ENCODE measurements at regions not wholly inside any gene's neighbourhood (a gene's known extent, or its start where the extent isn't known, plus 50 kb on each side); places are given as distances from the start of the nearest gene placed in this dataset.

DNA sequence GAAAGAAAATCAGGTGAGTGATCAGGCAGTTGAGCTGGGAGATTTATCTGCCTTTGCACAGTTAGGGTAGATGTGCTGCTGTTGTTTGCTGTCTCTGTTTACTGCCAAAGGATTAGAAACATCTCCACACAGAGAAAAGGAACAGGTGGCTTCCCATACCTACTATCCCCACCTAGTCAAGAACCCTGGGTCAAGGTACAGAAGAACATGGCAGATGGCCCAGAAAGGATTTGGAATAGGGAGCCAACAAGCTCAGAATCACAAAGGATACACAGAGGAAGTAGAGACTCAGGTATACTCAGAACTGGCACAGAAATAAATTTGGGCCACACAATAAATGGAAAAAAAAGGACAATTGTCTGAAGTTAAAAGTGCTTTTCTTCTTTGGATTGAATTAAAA, 64.3 kb downstream of the TIGD2 start:
- H3K27me3 ChIP-seq (ENCODE audit: control insufficient read depth, insufficient read depth, low read length) = no peaks in the 10 kb centered on the region
- no peak for DNase-seq (ENCODE audit: low read depth)
- no peaks in the 10 kb centered on the region for H3K36me3 ChIP-seq (ENCODE audit: control insufficient read depth, insufficient read depth, low read length)
- no peak overlapping the region for H3K4me3 ChIP-seq (ENCODE audit: low read depth, low read length)
- TF ChIP-seq, protein P1, sequence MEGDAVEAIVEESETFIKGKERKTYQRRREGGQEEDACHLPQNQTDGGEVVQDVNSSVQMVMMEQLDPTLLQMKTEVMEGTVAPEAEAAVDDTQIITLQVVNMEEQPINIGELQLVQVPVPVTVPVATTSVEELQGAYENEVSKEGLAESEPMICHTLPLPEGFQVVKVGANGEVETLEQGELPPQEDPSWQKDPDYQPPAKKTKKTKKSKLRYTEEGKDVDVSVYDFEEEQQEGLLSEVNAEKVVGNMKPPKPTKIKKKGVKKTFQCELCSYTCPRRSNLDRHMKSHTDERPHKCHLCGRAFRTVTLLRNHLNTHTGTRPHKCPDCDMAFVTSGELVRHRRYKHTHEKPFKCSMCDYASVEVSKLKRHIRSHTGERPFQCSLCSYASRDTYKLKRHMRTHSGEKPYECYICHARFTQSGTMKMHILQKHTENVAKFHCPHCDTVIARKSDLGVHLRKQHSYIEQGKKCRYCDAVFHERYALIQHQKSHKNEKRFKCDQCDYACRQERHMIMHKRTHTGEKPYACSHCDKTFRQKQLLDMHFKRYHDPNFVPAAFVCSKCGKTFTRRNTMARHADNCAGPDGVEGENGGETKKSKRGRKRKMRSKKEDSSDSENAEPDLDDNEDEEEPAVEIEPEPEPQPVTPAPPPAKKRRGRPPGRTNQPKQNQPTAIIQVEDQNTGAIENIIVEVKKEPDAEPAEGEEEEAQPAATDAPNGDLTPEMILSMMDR (IDR thresholded peaks at IDR 0.05; ENCODE audit: insufficient read depth, low read length, poor library complexity, severe bottlenecking) = no peak

DNA sequence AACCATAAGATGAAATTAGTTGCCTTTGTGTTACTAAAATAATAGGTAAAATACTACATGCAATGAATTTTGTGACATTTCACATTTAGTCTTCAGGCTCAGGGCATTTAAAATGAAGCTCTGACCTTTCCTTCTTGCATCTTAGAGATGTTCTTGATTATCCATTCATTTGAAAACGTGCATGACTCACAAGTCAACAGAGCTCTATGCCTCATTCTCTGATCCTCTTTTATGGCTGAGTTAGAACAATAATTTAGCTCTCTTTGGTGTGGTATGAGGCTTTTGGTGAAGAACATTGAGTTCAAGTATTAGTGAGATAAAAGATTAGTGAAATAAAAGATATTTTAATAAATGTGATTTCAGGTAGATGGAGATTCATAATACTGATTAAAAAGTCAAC, 66.5 kb downstream of the TIGD2 start:
- no peak for DNase-seq (ENCODE audit: low read depth)
- TF ChIP-seq, protein P1 (IDR thresholded peaks at IDR 0.05; ENCODE audit: insufficient read depth, low read length, poor library complexity, severe bottlenecking) = no peak
- H3K27me3 ChIP-seq (ENCODE audit: control insufficient read depth, insufficient read depth, low read length) = no peaks in the 10 kb centered on the region
- H3K4me3 ChIP-seq (ENCODE audit: low read depth, low read length) = no peak overlapping the region
- H3K36me3 ChIP-seq (ENCODE audit: control insufficient read depth, insufficient read depth, low read length) = no peaks in the 10 kb centered on the region

DNA sequence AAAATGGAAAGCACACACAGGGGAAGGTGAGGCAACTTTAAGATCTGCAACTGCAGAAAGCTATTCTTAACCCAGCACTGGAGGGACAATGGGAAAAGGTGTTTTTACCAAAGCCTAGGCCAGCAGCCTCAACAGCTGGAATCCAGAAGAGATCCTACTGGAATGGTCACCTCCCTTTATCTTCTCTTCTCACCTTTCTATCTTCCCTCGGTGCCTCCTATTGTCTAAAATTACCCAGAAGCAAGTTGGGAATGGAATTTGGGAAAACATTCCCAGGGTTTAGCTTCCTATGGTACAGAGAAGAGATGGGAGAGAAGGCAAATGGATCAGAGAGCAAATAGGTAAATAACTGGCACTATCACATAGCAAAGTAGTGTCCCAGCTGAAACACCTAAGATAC, 73.1 kb downstream of the TIGD2 start:
- TF ChIP-seq, protein P1 (IDR thresholded peaks at IDR 0.05; ENCODE audit: insufficient read depth, low read length, poor library complexity, severe bottlenecking) = no peak
- no peak overlapping the region for H3K4me3 ChIP-seq (ENCODE audit: low read depth, low read length)
- no peak for DNase-seq (ENCODE audit: low read depth)
- no peaks in the 10 kb centered on the region for H3K27me3 ChIP-seq (ENCODE audit: control insufficient read depth, insufficient read depth, low read length)
- no peaks in the 10 kb centered on the region for H3K36me3 ChIP-seq (ENCODE audit: control insufficient read depth, insufficient read depth, low read length)

Measured in kidney epithelial cell (primary cell).